ENCODE measurements at regions not wholly inside any gene's neighbourhood (a gene's known extent, or its start where the extent isn't known, plus 50 kb on each side); places are given as distances from the start of the nearest gene placed in this dataset.

DNA sequence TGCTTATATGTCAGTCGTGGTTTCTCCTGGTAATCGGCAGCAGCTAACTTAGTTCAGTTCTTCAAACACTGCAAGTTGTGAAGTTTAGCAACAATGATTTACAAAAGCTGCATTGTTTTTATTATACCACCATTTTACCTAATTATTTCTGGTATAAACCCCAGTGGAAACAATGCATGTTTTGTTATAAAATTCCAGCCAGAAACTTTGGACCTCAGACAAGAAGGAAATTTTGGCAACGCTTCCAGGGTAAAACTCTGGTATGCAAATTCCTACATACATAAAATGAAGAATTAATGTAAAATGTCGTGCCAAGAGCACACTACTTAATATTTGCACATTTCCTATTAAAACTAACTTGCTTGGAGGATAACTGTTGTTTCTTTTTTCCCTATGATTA is 277.4 kb upstream of the LYZL1 start:
- TF ChIP-seq ZNF274 (IDR thresholded peaks at IDR 0.05; ENCODE audit: low read depth, low read length) (no peak), YY1 (IDR thresholded peaks at IDR 0.05; ENCODE audit: insufficient read depth, insufficient read length) (no peak)
